Caco-2 (cell line): ENCODE measurements at regions not wholly inside any gene's neighbourhood (a gene's known extent, or its start where the extent isn't known, plus 50 kb on each side); places are given as distances from the start of the nearest gene placed in this dataset.

ENCODE experiments used
- BruUV-seq: library from RNA; stranded (reverse); fragments of 400-500 nt; replicated peaks from 2 replicates; lab custom pipeline; 2021; lab: Mats Ljungman, UMichigan
- CTCF ChIA-PET: fragments of 300-600 bp; sonication (Branson Sonifier 250); formaldehyde crosslinking; loops from one replicate; lab custom pipeline; 2022; ENCODE audit warnings: antibody characterized with exemption; lab: Charles Lee
- POLR2A ChIA-PET: fragments of 300-600 bp; sonication (Branson Sonifier 250); formaldehyde crosslinking; loops from one replicate; lab custom pipeline; 2022; ENCODE audit warnings: antibody characterized with exemption; lab: Charles Lee
- DNase-seq, 2 experiments: peaks; one replicate each; pipeline versions ENCODE4 v3.0.0 to v3.0.0-alpha.2; 2020 to 2022
- H3K27me3 ChIP-seq: replicated peaks from 2 replicates; pipeline ENCODE4 v1.6.0; 2011; ENCODE audit warnings: low read length; ENCODE audit not compliant: control insufficient read depth, insufficient read depth
- H3K36me3 ChIP-seq: 2 replicates; pipeline ENCODE4 v1.5.1; 2011; ENCODE audit warnings: low read length; ENCODE audit not compliant: control insufficient read depth, insufficient read depth
- H3K4me1 ChIP-seq: fragments of 250-450 bp; sonication (Bioruptor Pico); 2 replicates; pipeline ENCODE4 v1.5.1; 2020; ENCODE audit warnings: mild to moderate bottlenecking
- H3K4me3 ChIP-seq: 2 replicates; pipeline ENCODE4 v1.5.1; 2011; ENCODE audit warnings: low read depth, mild to moderate bottlenecking, control low read depth, low read length
- H3K9me3 ChIP-seq: fragments of 250-450 bp; sonication (Bioruptor Pico); 2 replicates; pipeline ENCODE4 v1.5.1; 2020; ENCODE audit warnings: mild to moderate bottlenecking, moderate library complexity
- H3K27ac Mint-ChIP-seq: one replicate; pipeline ENCODE4 v1.8.0; 2022; ENCODE audit warnings: mixed read lengths; ENCODE audit not compliant: unreplicated experiment
- H3K27me3 Mint-ChIP-seq: one replicate; pipeline ENCODE4 v1.8.0; 2022; ENCODE audit warnings: mixed read lengths; ENCODE audit not compliant: insufficient read depth, unreplicated experiment
- H3K36me3 Mint-ChIP-seq: one replicate; pipeline ENCODE4 v1.8.0; 2022; ENCODE audit warnings: mild to moderate bottlenecking, mixed read lengths; ENCODE audit not compliant: insufficient read depth, unreplicated experiment
- H3K4me1 Mint-ChIP-seq: one replicate; pipeline ENCODE4 v1.8.0; 2022; ENCODE audit warnings: low read depth, mixed read lengths; ENCODE audit not compliant: unreplicated experiment
- H3K4me3 Mint-ChIP-seq: one replicate; pipeline ENCODE4 v1.8.0; 2022; ENCODE audit warnings: mild to moderate bottlenecking, moderate library complexity, mixed read lengths; ENCODE audit not compliant: unreplicated experiment
- H3K9me3 Mint-ChIP-seq: one replicate; pipeline ENCODE4 v1.8.0; 2022; ENCODE audit warnings: mixed read lengths; ENCODE audit not compliant: unreplicated experiment
- intact Hi-C: fragments of 100-400 bp; cut with micrococcal nuclease; formaldehyde crosslinking; loops from one replicate; pipeline ENCODE4 v1.10.0; 2022; ENCODE audit not compliant: unreplicated experiment
- TF ChIP-seq, protein P1 (sequence below), 2 experiments: fragments of 200-600 bp in 1 of 2; IDR thresholded peaks; 1 replicate in 1 of 2; 2 replicates in 1 of 2; pipeline versions ENCODE4 v1.5.1 to v1.8.0; 2011 to 2022; ENCODE audit warnings: antibody characterized with exemption in 1 of 2, control low read depth in 1 of 2, inconsistent platforms in 1 of 2, low read depth in 1 of 2, low read length in 1 of 2, mild to moderate bottlenecking in 1 of 2, moderate library complexity in 1 of 2; ENCODE audit not compliant: insufficient read depth in 1 of 2, severe bottlenecking in 1 of 2, unreplicated experiment in 1 of 2

DNA sequence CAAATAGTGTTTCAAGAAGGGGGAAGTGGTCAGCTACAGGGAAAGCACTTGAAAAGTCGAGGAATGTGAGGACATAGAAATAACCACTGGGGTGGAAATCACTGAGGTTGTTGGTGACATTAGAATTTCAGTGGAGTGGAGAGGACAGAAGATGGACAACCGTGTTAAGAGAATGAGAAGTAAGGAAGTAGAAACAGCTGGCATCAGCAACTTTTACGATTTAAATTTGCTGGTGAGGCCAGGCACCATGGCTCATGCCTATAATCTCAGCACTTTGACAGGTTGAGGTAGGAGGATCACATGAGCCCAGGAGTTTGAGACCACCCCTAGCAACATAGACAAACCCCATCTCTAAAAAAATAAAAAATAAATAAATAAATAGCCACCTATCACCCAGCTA, 83.2 kb upstream of the PSMD7 start:
- Mint-ChIP-seq H3K4me3 (no peak overlapping the region), H3K36me3 (no peaks in the 10 kb centered on the region), H3K4me1 (no peaks in the 10 kb centered on the region), H3K9me3 (no peaks in the 10 kb centered on the region), H3K27ac (no peak overlapping the region), H3K27me3 (peaks cover 25% of the 10 kb centered on the region)
- H3K36me3 ChIP-seq: no peaks in the 10 kb centered on the region
- intact Hi-C loops: no loop called here
- CTCF ChIA-PET: no interaction called here
- no peaks in the 10 kb centered on the region; the same call in 1 of the 2 replicates for H3K27me3 ChIP-seq
- H3K4me1 ChIP-seq: no peaks in the 10 kb centered on the region
- no peaks in the 10 kb centered on the region for H3K9me3 ChIP-seq
- DNase-seq: no peak
- no peak overlapping the region for H3K4me3 ChIP-seq
- BruUV-seq: no TSS peak
- POLR2A ChIA-PET: no interaction called here
- TF ChIP-seq, protein P1, sequence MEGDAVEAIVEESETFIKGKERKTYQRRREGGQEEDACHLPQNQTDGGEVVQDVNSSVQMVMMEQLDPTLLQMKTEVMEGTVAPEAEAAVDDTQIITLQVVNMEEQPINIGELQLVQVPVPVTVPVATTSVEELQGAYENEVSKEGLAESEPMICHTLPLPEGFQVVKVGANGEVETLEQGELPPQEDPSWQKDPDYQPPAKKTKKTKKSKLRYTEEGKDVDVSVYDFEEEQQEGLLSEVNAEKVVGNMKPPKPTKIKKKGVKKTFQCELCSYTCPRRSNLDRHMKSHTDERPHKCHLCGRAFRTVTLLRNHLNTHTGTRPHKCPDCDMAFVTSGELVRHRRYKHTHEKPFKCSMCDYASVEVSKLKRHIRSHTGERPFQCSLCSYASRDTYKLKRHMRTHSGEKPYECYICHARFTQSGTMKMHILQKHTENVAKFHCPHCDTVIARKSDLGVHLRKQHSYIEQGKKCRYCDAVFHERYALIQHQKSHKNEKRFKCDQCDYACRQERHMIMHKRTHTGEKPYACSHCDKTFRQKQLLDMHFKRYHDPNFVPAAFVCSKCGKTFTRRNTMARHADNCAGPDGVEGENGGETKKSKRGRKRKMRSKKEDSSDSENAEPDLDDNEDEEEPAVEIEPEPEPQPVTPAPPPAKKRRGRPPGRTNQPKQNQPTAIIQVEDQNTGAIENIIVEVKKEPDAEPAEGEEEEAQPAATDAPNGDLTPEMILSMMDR (IDR thresholded peaks at IDR 0.05; ENCODE audit: insufficient read depth in 1 of 2, low read depth in 1 of 2, low read length in 1 of 2, severe bottlenecking in 1 of 2, unreplicated experiment in 1 of 2): no peak

DNA sequence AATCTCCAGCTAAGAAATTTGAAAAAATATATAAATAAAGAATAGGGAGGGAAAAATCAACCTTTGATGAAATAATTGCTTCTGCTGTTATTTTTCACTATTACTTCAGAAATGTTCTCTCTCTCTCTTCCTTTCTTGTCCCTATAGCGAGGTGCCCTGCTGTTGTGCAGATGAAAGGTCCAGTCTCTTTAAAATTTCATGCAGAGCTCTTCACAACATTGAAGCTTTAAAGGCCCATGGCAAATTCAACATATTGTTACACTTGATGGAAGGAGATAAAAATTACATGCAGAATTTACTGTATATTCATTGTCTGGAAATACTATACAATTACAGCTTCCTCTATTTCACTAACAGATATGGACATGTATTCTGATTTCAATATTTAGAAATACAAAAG, 86.4 kb upstream of the PSMD7 start:
- no peaks in the 10 kb centered on the region; the same call in 1 of the 2 replicates for H3K27me3 ChIP-seq
- no peak for DNase-seq
- H3K36me3 ChIP-seq: no peaks in the 10 kb centered on the region
- TF ChIP-seq, protein P1 (IDR thresholded peaks at IDR 0.05; ENCODE audit: insufficient read depth in 1 of 2, low read depth in 1 of 2, low read length in 1 of 2, severe bottlenecking in 1 of 2, unreplicated experiment in 1 of 2): no peak
- no peak overlapping the region for H3K4me3 ChIP-seq
- Mint-ChIP-seq H3K9me3 (no peaks in the 10 kb centered on the region), H3K27ac (no peak overlapping the region), H3K4me3 (no peak overlapping the region), H3K27me3 (peaks cover 23% of the 10 kb centered on the region), H3K36me3 (no peaks in the 10 kb centered on the region), H3K4me1 (no peaks in the 10 kb centered on the region)
- no peaks in the 10 kb centered on the region for H3K4me1 ChIP-seq
- no peaks in the 10 kb centered on the region for H3K9me3 ChIP-seq
- ChIA-PET CTCF (no interaction called here), POLR2A (no interaction called here)
- intact Hi-C loops: no loop called here
- no TSS peak for BruUV-seq

DNA sequence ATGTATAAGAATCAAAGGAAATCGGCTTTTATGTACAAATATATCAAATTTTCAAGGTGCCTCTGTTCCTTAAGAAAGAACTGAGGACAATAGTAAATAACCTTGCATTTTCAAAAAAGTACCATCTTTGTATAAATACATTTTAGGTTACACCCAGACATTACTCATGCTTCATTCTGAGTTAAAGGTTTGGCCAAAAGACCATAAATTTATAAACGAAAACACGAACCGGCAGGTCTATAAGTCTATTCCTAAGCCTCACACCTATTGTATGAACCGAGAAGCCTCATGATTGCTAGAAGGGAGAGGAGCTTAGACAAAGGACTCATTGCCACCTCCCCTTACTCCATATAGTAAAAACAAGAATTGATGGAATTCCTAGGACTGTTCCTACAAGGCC, 94.6 kb upstream of the PSMD7 start:
- H3K27ac Mint-ChIP-seq: no peak overlapping the region
- no peaks in the 10 kb centered on the region for H3K27me3 Mint-ChIP-seq
- no peaks in the 10 kb centered on the region for H3K9me3 Mint-ChIP-seq
- H3K4me3 ChIP-seq: no peak overlapping the region
- no peaks in the 10 kb centered on the region for H3K36me3 Mint-ChIP-seq
- DNase-seq: no peak
- H3K36me3 ChIP-seq: no peaks in the 10 kb centered on the region
- TF ChIP-seq, protein P1 (IDR thresholded peaks at IDR 0.05; ENCODE audit: insufficient read depth in 1 of 2, low read depth in 1 of 2, low read length in 1 of 2, severe bottlenecking in 1 of 2, unreplicated experiment in 1 of 2): no peak
- H3K4me3 Mint-ChIP-seq: no peak overlapping the region
- POLR2A ChIA-PET: no interaction called here
- intact Hi-C loops: no loop called here
- no peaks in the 10 kb centered on the region for H3K9me3 ChIP-seq
- no peaks in the 10 kb centered on the region for H3K27me3 ChIP-seq
- BruUV-seq: no TSS peak
- H3K4me1 Mint-ChIP-seq: no peaks in the 10 kb centered on the region
- CTCF ChIA-PET: no interaction called here
- H3K4me1 ChIP-seq: no peaks in the 10 kb centered on the region
